PC-9 (cell line): ENCODE measurements at regions not wholly inside any gene's neighbourhood (a gene's known extent, or its start where the extent isn't known, plus 50 kb on each side); places are given as distances from the start of the nearest gene placed in this dataset.

ENCODE experiments used
- BruUV-seq: library from RNA; stranded (reverse); fragments of 400-500 nt; replicated peaks from 2 replicates; lab custom pipeline; 2021; lab: Mats Ljungman, UMichigan
- CTCF ChIA-PET: fragments of 300-600 bp; sonication (Branson Sonifier 250); formaldehyde crosslinking; loops from one replicate; lab custom pipeline; 2022; ENCODE audit warnings: antibody characterized with exemption; lab: Charles Lee
- POLR2A ChIA-PET: fragments of 300-600 bp; sonication (Branson Sonifier 250); formaldehyde crosslinking; loops from one replicate; lab custom pipeline; 2022; ENCODE audit warnings: antibody characterized with exemption; ENCODE audit not compliant: unreplicated experiment; lab: Charles Lee
- DNase-seq, 2 experiments: peaks; one replicate each; pipeline versions ENCODE4 v3.0.0 to v3.0.0-alpha.2; 2015 to 2022; ENCODE audit warnings: mixed read lengths in 1 of 2
- H2AFZ ChIP-seq: fragments of 200-600 bp; sonication (generic); 2 replicates; pipeline ENCODE4 v1.8.1; 2017; ENCODE audit warnings: antibody characterized with exemption
- H3F3A ChIP-seq: fragments of 200-600 bp; sonication (generic); 2 replicates; pipeline ENCODE4 v1.8.1; 2017; ENCODE audit warnings: antibody characterized with exemption, mild to moderate bottlenecking, low read depth; ENCODE audit not compliant: insufficient read depth
- H3K27ac ChIP-seq: fragments of 200-600 bp; sonication (generic); 2 replicates; pipeline ENCODE4 v1.6.1; 2016; ENCODE audit warnings: mixed run types
- H3K27me3 ChIP-seq: fragments of 200-600 bp; sonication (generic); 2 replicates; pipeline ENCODE4 v1.6.1; 2016; ENCODE audit warnings: low read depth, mixed run types; ENCODE audit not compliant: insufficient read depth
- H3K36me3 ChIP-seq: fragments of 200-600 bp; sonication (generic); 2 replicates; pipeline ENCODE4 v1.6.1; 2016; ENCODE audit warnings: low read depth, mixed run types
- H3K4me1 ChIP-seq: fragments of 200-600 bp; sonication (generic); replicated peaks from 2 replicates; pipeline ENCODE4 v1.6.1; 2016; ENCODE audit warnings: mixed run types; ENCODE audit not compliant: insufficient read depth
- H3K4me2 ChIP-seq: fragments of 200-600 bp; sonication (generic); 2 replicates; pipeline ENCODE4 v1.6.1; 2017; ENCODE audit warnings: mixed run types
- H3K4me3 ChIP-seq: fragments of 200-600 bp; sonication (generic); 2 replicates; pipeline ENCODE4 v1.6.1; 2016; ENCODE audit warnings: mixed run types
- H3K79me2 ChIP-seq: fragments of 200-600 bp; sonication (generic); 2 replicates; pipeline ENCODE4 v1.6.1; 2017; ENCODE audit warnings: low read depth, mixed run types
- H3K9me2 ChIP-seq: fragments of 200-600 bp; sonication (generic); 2 replicates; pipeline ENCODE4 v1.8.1; 2017; ENCODE audit warnings: mild to moderate bottlenecking; ENCODE audit not compliant: insufficient read depth
- H3K9me3 ChIP-seq: fragments of 200-600 bp; sonication (generic); 2 replicates; pipeline ENCODE4 v1.8.1; 2016; ENCODE audit warnings: low read depth; ENCODE audit not compliant: insufficient read depth
- H4K20me1 ChIP-seq: fragments of 200-600 bp; sonication (generic); 2 replicates; pipeline ENCODE4 v1.8.1; 2017; ENCODE audit not compliant: insufficient read depth
- CTCF ChIP-seq: fragments of 200-600 bp; sonication (generic); conservative IDR thresholded peaks from 2 replicates; pipeline ENCODE4 v1.6.1; 2017; ENCODE audit warnings: mixed run types, antibody characterized with exemption, mild to moderate bottlenecking, moderate library complexity
- EZH2 ChIP-seq: fragments of 200-600 bp; sonication (generic); IDR thresholded peaks from 2 replicates; pipeline ENCODE4 v1.8.0; 2017; ENCODE audit warnings: antibody characterized with exemption, low read depth
- intact Hi-C: fragments of 100-400 bp; cut with micrococcal nuclease; formaldehyde crosslinking; loops from one replicate; pipeline ENCODE4 v1.10.0; 2022; ENCODE audit not compliant: unreplicated experiment

DNA sequence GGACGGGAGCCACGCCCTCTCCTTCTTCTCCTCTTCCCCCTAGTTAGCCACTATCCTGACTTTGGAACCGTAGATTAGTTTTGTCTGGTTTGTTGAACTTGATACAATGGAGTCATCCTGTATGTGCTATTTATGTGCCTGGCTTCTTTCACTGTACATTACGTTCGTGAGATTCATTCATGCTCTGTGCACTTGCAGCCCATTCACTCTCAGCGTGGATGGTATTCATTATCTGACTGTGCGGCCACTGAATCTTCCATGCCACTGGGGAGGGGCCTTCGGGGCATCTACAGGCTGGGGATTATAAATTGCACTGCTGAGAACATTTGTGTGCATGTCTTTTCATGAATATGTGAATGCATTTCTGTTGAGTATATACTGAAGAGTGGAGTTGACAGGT, 262.5 kb downstream of the CDH26 start:
- Histone ChIP-seq H3K9me2 (no peaks in the 10 kb centered on the region), H3K9me3 (no peaks in the 10 kb centered on the region), H4K20me1 (no peaks in the 10 kb centered on the region), H3K79me2 (no peaks in the 10 kb centered on the region), H3K27ac (no peak overlapping the region), H3K36me3 (no peaks in the 10 kb centered on the region), H3K4me2 (no peak overlapping the region), H3K4me3 (no peak overlapping the region), H3K27me3 (peaks cover 86% of the 10 kb centered on the region), H2AFZ (no peak overlapping the region), H3K4me1 (no peaks in the 10 kb centered on the region), H3F3A (no peaks in the 10 kb centered on the region)
- no TSS peak for BruUV-seq
- CTCF ChIA-PET, result no interaction called here
- intact Hi-C loops, result no loop called here
- POLR2A ChIA-PET, result no interaction called here
- TF ChIP-seq CTCF (no peak), EZH2 (no peak)
- DNase-seq, result no peak

- Histone ChIP-seq H3K4me3 (no peak overlapping the region), H3K4me2 (no peak overlapping the region), H3K36me3 (no peaks in the 10 kb centered on the region), H3K27me3 (peaks cover 77% of the 10 kb centered on the region), H3K9me2 (no peaks in the 10 kb centered on the region), H3K9me3 (0 out of 2 replicates have a peak, but pooled peaks cover 2% of the 10 kb centered on the region), H3F3A (no peaks in the 10 kb centered on the region), H3K4me1 (no peaks in the 10 kb centered on the region), H3K79me2 (no peaks in the 10 kb centered on the region), H3K27ac (no peak overlapping the region), H2AFZ (no peak overlapping the region), H4K20me1 (no peaks in the 10 kb centered on the region)
- TF ChIP-seq EZH2, result no peak
- TF ChIP-seq CTCF, result no peak
- intact Hi-C loops, result no loop called here
- DNase-seq, result no peak
- POLR2A ChIA-PET, result no interaction called here
- CTCF ChIA-PET, result no interaction called here
- no TSS peak for BruUV-seq
Observed at GRCh38 chr20:60221593-60221992, 263.4 kb downstream of the CDH26 start.

DNA sequence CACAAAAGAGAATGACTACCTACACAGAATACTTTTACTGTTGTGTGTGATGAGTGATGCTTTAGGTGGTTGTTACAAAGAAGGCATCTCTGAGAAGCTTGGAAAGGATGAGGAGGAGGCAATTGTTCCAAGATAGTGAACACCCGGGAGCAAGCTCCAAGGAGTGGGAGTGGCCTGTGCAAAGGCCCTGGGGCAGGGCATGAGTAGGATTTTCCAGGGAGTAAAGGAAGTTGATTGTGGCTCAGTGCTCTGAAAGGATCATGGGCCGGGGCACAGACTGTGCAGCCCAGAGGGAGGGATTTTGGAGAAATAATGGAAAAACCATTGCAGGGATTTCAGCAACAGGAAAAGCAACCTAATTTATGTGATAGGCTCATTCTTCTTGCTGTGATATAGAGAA, 264.3 kb downstream of the CDH26 start:
- no peaks in the 10 kb centered on the region for H3K4me1 ChIP-seq
- no peaks in the 10 kb centered on the region for H4K20me1 ChIP-seq
- ChIA-PET CTCF (no interaction called here), POLR2A (no interaction called here)
- H3K9me3 ChIP-seq, result 0 out of 2 replicates have a peak, but pooled peaks cover 5% of the 10 kb centered on the region
- no TSS peak for BruUV-seq
- H3K4me2 ChIP-seq, result no peak overlapping the region
- TF ChIP-seq EZH2 (no peak), CTCF (no peak)
- H3K9me2 ChIP-seq, result no peaks in the 10 kb centered on the region
- no peak overlapping the region for H2AFZ ChIP-seq
- intact Hi-C loops, result no loop called here
- H3K27me3 ChIP-seq, result peaks cover 77% of the 10 kb centered on the region
- no peak overlapping the region for H3K27ac ChIP-seq
- H3K36me3 ChIP-seq, result no peaks in the 10 kb centered on the region
- H3K79me2 ChIP-seq, result no peaks in the 10 kb centered on the region
- H3K4me3 ChIP-seq, result no peak overlapping the region
- no peaks in the 10 kb centered on the region for H3F3A ChIP-seq
- DNase-seq, result no peak
